ENCODE measurements at regions not wholly inside any gene's neighbourhood (a gene's known extent, or its start where the extent isn't known, plus 50 kb on each side); places are given as distances from the start of the nearest gene placed in this dataset.

DNA sequence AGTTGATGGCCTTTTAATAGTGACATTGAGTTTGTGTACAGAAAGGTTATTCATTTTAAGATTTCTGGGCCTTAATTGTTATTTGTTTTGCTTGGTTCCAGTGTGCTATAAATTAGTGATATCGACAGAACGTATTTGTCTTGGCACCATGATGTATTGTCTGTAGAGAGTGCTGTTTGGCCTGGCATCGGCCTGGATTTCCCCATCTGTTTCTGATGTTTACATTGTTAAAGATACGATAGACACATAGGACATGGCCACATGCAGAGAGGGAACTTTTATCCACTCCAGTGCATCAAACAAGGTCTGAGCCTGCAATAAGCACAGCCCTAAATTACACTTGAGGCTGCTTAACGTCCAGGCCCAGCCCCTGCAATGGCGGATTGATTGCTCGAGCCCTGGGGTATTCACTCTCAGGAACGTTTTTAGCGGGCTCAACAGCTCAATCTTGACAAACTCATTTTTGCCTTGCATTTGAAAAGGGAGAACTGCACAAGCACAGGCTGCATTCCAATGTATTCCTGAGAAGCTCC, 144.7 kb downstream of the SLC4A3 start:
- no peak for DNase-seq

GRCh38 chr2:219772697-219773096, 145.3 kb downstream of the SLC4A3 start:
- DNase-seq, result no peak

- DNase-seq, result no peak
These were observed 148.1 kb downstream of the SLC4A3 start for GRCh38 chr2:219775506-219775905.

GRCh38 chr2:219777388-219777787, 150.0 kb downstream of the SLC4A3 start:
- DNase-seq, result no peak

GRCh38 chr2:219778189-219778588, 150.8 kb downstream of the SLC4A3 start:
- no peak for DNase-seq

GRCh38 chr2:219782737-219783348, 155.4 kb downstream of the SLC4A3 start:
- no peak for DNase-seq

- DNase-seq, result no peak
These were observed 156.0 kb downstream of the SLC4A3 start for GRCh38 chr2:219783359-219783975.

GRCh38 chr2:219784178-219784577, 156.7 kb downstream of the SLC4A3 start:
- no peak for DNase-seq

DNA sequence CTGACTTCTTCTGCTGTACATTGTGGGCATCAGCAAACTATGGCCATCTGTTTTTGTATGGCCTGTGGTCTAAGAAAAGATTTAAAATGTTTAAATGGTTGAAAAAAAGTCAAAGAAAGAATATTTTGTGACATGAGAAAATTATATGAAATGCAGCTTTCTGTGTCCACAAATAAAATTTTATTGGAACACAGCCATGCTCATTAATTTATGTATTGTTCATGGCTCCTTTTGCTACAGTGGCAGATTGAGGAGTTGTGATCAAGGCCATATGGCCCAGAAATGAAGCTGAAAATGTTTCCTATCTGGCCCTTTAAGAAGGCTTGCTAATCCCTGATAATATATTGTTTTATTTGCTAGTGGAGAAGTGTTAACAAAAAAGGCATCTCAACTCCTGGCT, 162.0 kb downstream of the SLC4A3 start:
- DNase-seq, result no peak

DNA sequence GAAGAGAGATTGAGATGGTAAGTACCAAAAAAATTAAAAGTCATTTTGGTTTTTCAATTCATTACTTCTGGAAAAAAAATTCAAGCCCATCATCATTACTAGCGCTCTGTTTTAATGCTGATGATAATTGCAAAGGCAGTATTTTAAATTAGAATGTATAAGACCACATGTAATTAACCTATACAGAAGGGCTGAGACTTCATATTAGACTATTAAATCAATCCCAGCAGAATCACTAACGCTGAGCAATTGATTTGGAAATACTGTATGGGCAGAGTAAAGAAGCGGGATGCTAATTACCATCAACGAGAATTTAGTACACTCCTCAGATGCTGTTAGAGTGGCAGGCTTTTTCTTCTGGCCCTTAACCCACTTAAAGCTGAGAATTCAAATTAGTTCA, 165.0 kb downstream of the SLC4A3 start:
- no peak for DNase-seq

GRCh38 chr2:219798430-219798829, 171.0 kb downstream of the SLC4A3 start:
- no peak for DNase-seq

GRCh38 chr2:219803294-219803693, 175.9 kb downstream of the SLC4A3 start:
- no peak for DNase-seq

DNA sequence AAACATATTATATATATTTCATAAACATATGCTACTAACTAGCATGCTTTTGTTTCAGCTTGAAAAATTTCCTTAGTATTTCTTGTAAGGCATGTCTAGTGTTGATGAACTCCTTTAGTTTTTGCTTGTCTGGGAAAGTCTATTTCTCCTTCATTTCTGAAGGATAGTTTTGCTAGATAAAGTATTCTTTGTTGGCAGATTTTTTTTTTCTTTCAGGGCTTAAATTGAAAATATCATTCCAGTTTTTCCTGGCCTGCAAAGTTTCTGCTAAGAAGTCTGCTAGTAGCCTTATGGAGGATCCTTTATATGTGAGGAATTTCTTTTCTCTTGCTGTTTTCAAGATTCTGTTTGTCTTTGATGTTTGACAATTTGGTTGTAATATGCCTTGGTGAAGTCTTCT, 183.5 kb downstream of the SLC4A3 start:
- DNase-seq, result no peak

- no peak for DNase-seq
These were observed 185.2 kb downstream of the SLC4A3 start for GRCh38 chr2:219812672-219813071.

GRCh38 chr2:219820767-219821166, 193.3 kb downstream of the SLC4A3 start:
- DNase-seq, result no peak

DNA sequence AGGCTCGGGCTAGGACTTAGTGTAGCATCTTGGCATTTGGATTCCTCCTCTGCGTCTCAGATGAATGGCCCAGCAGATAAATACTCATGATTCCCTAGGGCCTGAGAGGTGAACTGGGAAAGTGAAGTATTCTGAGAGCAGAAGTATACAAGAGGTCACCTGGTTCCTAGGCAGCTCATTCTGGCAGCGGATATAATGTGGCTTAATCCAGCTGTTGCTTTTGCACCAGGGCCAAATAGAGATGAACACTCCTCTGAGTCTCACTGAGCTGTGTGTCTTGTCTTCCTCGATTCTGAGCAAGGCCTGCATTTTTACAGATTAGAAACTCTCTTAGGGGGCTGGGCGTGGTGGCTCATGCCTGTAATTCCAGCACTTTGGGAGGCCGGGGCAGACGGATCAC, 196.1 kb downstream of the SLC4A3 start:
- no peak for DNase-seq

DNA sequence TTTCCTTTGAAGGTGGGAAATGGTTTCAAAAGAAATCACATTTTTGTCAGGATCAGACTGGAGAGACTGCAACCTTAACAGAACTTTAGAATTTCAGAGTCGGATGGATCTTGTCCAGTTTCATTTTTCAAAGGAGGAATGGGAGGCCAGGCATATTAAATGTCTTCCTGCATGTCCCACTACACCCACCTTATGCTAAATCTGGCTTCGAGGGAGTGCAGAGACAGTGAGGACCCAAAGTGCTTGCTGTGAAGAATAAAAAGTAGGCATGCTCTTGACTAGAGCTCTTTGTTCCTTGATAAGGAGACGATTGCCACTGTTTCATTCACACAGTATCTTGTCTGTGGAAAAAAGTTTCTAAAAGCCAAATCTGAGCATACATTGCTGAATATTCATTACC, 197.6 kb downstream of the SLC4A3 start:
- DNase-seq, result no peak

DNA sequence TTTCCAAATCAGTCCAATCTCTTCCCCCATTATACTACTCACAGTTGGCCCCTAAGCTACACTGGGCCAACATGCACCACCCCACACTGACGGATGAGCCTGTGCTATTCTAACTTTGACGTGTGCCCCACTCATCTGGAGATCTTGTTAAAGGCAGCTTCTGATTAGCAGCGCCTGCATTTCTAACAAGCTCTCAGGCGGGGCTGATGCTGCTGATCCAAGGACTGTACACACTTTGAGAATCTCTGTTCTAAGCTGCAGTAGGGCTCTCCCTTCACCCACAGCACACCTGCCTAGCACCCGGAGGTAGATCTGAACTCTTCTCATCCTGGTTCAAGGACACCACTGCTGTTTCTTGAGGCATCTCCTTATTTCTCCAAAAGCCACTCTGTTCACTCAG, 200.7 kb downstream of the SLC4A3 start:
- DNase-seq, result no peak

DNA sequence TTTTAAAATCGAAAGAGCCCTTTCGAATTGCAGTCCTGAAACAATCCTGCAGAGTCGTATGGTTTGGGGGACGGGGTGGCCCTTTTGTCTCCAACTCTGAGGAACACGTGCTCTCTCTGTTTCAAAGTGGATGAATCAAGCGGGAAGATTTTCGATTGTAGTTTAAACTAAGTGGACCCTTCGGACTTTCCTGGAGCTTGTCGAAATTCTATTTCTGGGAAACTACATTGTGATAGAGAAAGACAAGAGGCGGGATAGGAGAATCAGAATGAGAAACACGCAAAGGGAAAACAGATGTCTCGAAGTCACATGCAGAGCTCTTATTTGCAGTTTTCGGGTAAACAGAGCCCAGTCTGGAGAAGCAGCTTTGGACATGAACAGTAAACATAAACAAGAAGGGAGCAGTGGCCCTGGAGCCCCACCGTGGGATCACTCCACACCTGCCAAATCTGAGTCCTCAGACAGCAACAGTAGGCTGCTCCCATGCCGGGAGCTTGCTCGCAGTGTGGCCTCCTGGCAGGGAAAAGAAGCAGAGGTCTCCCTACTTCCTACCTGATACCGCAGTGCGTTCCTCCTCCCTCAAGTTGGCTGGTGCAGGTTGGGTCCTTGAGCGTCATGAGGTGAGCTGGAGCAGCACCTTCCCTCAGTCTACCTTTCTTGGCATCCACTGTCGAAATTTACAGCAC, 202.4 kb downstream of the SLC4A3 start:
- no peak for DNase-seq

DNA sequence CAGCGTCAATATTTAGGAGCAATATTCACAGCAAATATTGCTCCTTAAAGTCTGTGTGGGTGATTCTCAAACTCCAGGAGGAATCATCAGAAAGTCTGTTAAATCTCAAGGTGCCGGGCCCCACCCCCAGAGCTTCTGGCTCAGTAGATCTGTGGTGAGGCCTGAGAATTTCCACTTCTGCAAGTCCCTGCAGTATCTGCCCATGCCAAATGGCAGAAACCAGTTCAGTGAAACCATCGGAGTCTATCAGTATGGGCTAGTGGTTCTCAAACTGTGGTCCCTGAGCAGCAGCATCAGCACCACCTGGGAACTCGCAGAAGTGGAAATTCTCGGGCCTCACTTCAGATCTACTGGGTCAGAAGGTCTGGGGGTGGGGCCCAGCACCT, 202.9 kb downstream of the SLC4A3 start:
- no peak for DNase-seq

DNA sequence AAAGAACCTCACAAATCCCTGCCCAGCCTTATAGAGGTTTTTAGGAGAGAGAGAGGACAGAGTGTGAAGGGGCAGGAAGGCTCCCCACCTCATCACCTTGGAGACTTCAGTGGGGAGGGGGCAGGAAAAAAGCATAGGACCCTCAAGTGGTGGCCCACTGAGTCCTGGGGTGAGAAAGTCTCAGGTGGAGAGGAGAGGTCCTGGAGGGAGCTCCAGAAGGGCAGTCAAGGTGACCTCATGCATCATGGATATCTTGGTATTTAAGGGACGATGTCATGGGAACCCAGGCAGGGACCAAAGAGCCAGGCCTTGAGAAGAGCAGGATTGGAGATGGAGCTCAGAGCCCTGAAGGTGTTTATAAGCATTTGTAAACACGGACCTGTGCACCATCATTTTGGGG, 204.5 kb downstream of the SLC4A3 start:
- DNase-seq, result no peak

GRCh38 chr2:219832904-219833303, 205.5 kb downstream of the SLC4A3 start:
- DNase-seq, result no peak

- DNase-seq, result no peak
These were observed 208.1 kb downstream of the SLC4A3 start for GRCh38 chr2:219835493-219835892.

- no peak for DNase-seq
These were observed 209.3 kb downstream of the SLC4A3 start for GRCh38 chr2:219836647-219837177.
